ENCODE measurements at regions not wholly inside any gene's neighbourhood (a gene's known extent, or its start where the extent isn't known, plus 50 kb on each side); places are given as distances from the start of the nearest gene placed in this dataset.

DNA sequence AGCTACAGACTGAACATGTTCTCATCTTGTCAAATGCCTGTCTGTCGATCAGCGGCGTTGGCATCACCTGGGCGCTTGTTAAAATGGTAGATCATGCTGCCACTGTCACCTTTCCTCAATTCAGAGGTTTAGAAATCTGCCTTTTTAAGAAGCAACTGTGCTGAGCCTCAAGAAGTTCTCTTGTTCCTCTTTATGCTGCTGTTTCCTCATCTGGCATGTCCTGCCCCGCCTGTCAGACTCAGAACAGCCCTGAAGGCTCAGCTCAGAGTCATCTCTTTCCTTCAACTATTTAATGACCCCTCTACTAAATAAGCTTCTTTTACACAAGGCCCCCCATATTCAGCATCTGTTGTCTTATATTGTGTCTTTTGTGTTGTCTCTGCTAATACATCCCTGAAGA, 368.2 kb downstream of the EPM2A start:
- Histone ChIP-seq H3K36me3 (ENCODE audit: control insufficient read depth, insufficient read depth, low read length) (no peaks in the 10 kb centered on the region), H3K4me1 (ENCODE audit: control insufficient read depth, insufficient read depth, low read length) (no peaks in the 10 kb centered on the region), H3K4me3 (ENCODE audit: low read depth in 2 of 2, low read length in 2 of 2) (no peak overlapping the region), H3K27me3 (ENCODE audit: control insufficient read depth, insufficient read depth, low read length) (no peaks in the 10 kb centered on the region), H3K9me3 (ENCODE audit: control insufficient read depth, insufficient read depth, low read depth, low read length) (peaks cover 7% of the 10 kb centered on the region; the same call in 1 of the 2 replicates), H3K27ac (ENCODE audit: low read length) (no peak overlapping the region)
- no TSS peak for BruUV-seq (replicated peaks)
- intact Hi-C loops (cut with micrococcal nuclease; ENCODE audit: unreplicated experiment) (no loop called here), in situ Hi-C loops (cut with HindIII; ENCODE audit: low pct_unique_long_range_greater_than_20kb, low sequenced_read_pairs) (no loop called here)
- TF ChIP-seq TCF7L2 (IDR thresholded peaks at IDR 0.05; ENCODE audit: low read depth, low read length) (no peak), SIN3A (IDR thresholded peaks at IDR 0.05; ENCODE audit: borderline replicate concordance, insufficient read depth, low read depth, low read length) (no peak), POLR2AphosphoS5 (IDR thresholded peaks at IDR 0.05; ENCODE audit: low read depth, low read length) (no peak)
- TF ChIP-seq, protein P1, sequence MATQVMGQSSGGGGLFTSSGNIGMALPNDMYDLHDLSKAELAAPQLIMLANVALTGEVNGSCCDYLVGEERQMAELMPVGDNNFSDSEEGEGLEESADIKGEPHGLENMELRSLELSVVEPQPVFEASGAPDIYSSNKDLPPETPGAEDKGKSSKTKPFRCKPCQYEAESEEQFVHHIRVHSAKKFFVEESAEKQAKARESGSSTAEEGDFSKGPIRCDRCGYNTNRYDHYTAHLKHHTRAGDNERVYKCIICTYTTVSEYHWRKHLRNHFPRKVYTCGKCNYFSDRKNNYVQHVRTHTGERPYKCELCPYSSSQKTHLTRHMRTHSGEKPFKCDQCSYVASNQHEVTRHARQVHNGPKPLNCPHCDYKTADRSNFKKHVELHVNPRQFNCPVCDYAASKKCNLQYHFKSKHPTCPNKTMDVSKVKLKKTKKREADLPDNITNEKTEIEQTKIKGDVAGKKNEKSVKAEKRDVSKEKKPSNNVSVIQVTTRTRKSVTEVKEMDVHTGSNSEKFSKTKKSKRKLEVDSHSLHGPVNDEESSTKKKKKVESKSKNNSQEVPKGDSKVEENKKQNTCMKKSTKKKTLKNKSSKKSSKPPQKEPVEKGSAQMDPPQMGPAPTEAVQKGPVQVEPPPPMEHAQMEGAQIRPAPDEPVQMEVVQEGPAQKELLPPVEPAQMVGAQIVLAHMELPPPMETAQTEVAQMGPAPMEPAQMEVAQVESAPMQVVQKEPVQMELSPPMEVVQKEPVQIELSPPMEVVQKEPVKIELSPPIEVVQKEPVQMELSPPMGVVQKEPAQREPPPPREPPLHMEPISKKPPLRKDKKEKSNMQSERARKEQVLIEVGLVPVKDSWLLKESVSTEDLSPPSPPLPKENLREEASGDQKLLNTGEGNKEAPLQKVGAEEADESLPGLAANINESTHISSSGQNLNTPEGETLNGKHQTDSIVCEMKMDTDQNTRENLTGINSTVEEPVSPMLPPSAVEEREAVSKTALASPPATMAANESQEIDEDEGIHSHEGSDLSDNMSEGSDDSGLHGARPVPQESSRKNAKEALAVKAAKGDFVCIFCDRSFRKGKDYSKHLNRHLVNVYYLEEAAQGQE (IDR thresholded peaks at IDR 0.05; ENCODE audit: insufficient read depth in 1 of 2, low read depth in 2 of 2, low read length in 1 of 2) = no peak
- TF ChIP-seq, protein P2, sequence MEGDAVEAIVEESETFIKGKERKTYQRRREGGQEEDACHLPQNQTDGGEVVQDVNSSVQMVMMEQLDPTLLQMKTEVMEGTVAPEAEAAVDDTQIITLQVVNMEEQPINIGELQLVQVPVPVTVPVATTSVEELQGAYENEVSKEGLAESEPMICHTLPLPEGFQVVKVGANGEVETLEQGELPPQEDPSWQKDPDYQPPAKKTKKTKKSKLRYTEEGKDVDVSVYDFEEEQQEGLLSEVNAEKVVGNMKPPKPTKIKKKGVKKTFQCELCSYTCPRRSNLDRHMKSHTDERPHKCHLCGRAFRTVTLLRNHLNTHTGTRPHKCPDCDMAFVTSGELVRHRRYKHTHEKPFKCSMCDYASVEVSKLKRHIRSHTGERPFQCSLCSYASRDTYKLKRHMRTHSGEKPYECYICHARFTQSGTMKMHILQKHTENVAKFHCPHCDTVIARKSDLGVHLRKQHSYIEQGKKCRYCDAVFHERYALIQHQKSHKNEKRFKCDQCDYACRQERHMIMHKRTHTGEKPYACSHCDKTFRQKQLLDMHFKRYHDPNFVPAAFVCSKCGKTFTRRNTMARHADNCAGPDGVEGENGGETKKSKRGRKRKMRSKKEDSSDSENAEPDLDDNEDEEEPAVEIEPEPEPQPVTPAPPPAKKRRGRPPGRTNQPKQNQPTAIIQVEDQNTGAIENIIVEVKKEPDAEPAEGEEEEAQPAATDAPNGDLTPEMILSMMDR (IDR thresholded peaks at IDR 0.05) = no peak
- ATAC-seq (no peak), DNase-seq (ENCODE audit: low read depth, low spot score) (no peak)
- POLR2A ChIA-PET = no interaction called here
- CTCF ChIA-PET = no interaction called here

DNA sequence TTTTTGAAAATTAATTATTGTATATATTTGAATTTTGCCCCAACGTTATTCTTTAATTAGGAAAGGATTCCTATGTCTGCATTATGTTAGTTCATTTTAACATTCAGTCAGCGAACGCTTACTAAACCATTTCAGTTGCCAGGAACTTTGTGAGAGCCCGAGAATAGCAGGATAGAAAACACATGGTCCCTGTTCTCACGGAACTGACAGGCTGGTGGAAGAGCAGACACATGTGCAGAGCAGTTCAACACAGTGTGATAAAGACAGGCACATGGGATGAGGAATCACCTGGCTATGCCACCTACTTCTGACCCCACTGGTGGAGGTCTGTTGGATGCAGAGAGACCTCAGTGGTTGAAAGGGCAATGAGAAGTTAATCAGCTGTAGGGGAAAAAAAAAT, 367.2 kb downstream of the EPM2A start:
- ATAC-seq = no peak
- H3K4me3 ChIP-seq (ENCODE audit: low read depth in 2 of 2, low read length in 2 of 2) = no peak overlapping the region
- no peaks in the 10 kb centered on the region for H3K4me1 ChIP-seq (ENCODE audit: control insufficient read depth, insufficient read depth, low read length)
- peaks cover 7% of the 10 kb centered on the region; the same call in 1 of the 2 replicates for H3K9me3 ChIP-seq (ENCODE audit: control insufficient read depth, insufficient read depth, low read depth, low read length)
- DNase-seq (ENCODE audit: low read depth, low spot score) = no peak
- H3K27ac ChIP-seq (ENCODE audit: low read length) = no peak overlapping the region
- CTCF ChIA-PET = no interaction called here
- H3K27me3 ChIP-seq (ENCODE audit: control insufficient read depth, insufficient read depth, low read length) = no peaks in the 10 kb centered on the region
- TF ChIP-seq SIN3A (IDR thresholded peaks at IDR 0.05; ENCODE audit: borderline replicate concordance, insufficient read depth, low read depth, low read length) (no peak), POLR2AphosphoS5 (IDR thresholded peaks at IDR 0.05; ENCODE audit: low read depth, low read length) (no peak)
- TF ChIP-seq, protein P1 (IDR thresholded peaks at IDR 0.05; ENCODE audit: insufficient read depth in 1 of 2, low read depth in 2 of 2, low read length in 1 of 2) = no peak
- TF ChIP-seq, protein P2 (IDR thresholded peaks at IDR 0.05) = no peak
- POLR2A ChIA-PET = no interaction called here
- no TSS peak for BruUV-seq (replicated peaks)
- intact Hi-C loops (cut with micrococcal nuclease; ENCODE audit: unreplicated experiment) = no loop called here
- in situ Hi-C loops (cut with HindIII; ENCODE audit: low pct_unique_long_range_greater_than_20kb, low sequenced_read_pairs) = no loop called here
- no peaks in the 10 kb centered on the region for H3K36me3 ChIP-seq (ENCODE audit: control insufficient read depth, insufficient read depth, low read length)
